Activated CD8-positive, alpha-beta T cell treated with anti-CD3 and anti-CD28 coated beads for 36 hours (primary cell): ENCODE measurements at regions not wholly inside any gene's neighbourhood (a gene's known extent, or its start where the extent isn't known, plus 50 kb on each side); places are given as distances from the start of the nearest gene placed in this dataset.

ENCODE experiments used
- ATAC-seq: fragments of 200-7000 bp; cut with Tn5 transposase; one replicate; pipeline ENCODE4 v1.10.0; 2021; ENCODE audit warnings: mild to moderate bottlenecking, moderate library complexity
- CTCF ChIA-PET: fragments of 350-600 bp; sonication (Branson Sonifier 250); formaldehyde crosslinking; loops from one replicate; lab custom pipeline; 2021; ENCODE audit warnings: antibody characterized with exemption; lab: Charles Lee
- POLR2A ChIA-PET: fragments of 350-600 bp; sonication (Branson Sonifier 250); formaldehyde crosslinking; loops from one replicate; lab custom pipeline; 2021; ENCODE audit warnings: antibody characterized with exemption; lab: Charles Lee
- DNase-seq: peaks from one replicate; pipeline ENCODE4 v3.0.0-alpha.2; 2020
- H3K27ac Mint-ChIP-seq: one replicate; pipeline ENCODE4 v1.8.0; 2021; ENCODE audit warnings: mild to moderate bottlenecking, mixed read lengths
- H3K27me3 Mint-ChIP-seq: one replicate; pipeline ENCODE4 v1.8.0; 2021; ENCODE audit warnings: mixed read lengths
- H3K36me3 Mint-ChIP-seq: one replicate; pipeline ENCODE4 v1.8.0; 2021; ENCODE audit warnings: low read depth, mixed read lengths
- H3K4me1 Mint-ChIP-seq: one replicate; pipeline ENCODE4 v1.8.0; 2021; ENCODE audit warnings: low read depth, mixed read lengths
- H3K4me3 Mint-ChIP-seq: one replicate; pipeline ENCODE4 v1.8.0; 2021; ENCODE audit warnings: mild to moderate bottlenecking, moderate library complexity, mixed read lengths
- H3K9me3 Mint-ChIP-seq: one replicate; pipeline ENCODE4 v1.8.0; 2021; ENCODE audit warnings: mixed read lengths
- intact Hi-C: fragments of 100-400 bp; cut with micrococcal nuclease; formaldehyde crosslinking; loops from one replicate; pipeline ENCODE4 v1.10.0; 2022
- TF ChIP-seq, protein P1 (sequence below): fragments of 200-600 bp; IDR thresholded peaks from one replicate; pipeline ENCODE4 v1.8.0; 2022; ENCODE audit warnings: antibody characterized with exemption, mild to moderate bottlenecking

DNA sequence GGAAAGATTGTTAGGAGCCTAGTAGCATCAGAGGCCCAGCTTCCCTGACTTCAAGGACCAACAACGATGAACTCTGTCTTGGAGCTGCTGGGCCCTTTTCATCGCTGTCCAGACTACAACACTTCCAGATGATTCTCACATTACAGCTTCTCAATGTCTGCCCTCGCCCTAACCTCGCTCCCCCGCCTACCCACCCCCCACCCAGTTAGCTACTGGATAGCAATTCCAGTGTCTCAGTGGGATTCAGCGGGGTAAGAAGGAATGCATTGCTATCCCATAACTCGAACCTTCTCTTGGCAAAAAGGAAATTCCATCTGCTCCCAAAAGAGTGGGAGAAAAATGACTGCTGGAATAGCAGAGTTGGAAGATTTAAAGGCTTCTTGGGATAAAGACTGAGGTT is 65.0 kb downstream of the RPL37A start:
- H3K36me3 Mint-ChIP-seq, result no peaks in the 10 kb centered on the region
- no peaks in the 10 kb centered on the region for H3K4me1 Mint-ChIP-seq
- DNase-seq, result no peak
- H3K4me3 Mint-ChIP-seq, result no peak overlapping the region
- CTCF ChIA-PET, result interaction anchor here (1.2 kb wide), 1 partner anchor 47 kb away, joined by 4 read pairs; no protein-coding TSS in a partner anchor
- H3K27me3 Mint-ChIP-seq, result no peaks in the 10 kb centered on the region
- H3K9me3 Mint-ChIP-seq, result no peaks in the 10 kb centered on the region
- TF ChIP-seq, protein P1, sequence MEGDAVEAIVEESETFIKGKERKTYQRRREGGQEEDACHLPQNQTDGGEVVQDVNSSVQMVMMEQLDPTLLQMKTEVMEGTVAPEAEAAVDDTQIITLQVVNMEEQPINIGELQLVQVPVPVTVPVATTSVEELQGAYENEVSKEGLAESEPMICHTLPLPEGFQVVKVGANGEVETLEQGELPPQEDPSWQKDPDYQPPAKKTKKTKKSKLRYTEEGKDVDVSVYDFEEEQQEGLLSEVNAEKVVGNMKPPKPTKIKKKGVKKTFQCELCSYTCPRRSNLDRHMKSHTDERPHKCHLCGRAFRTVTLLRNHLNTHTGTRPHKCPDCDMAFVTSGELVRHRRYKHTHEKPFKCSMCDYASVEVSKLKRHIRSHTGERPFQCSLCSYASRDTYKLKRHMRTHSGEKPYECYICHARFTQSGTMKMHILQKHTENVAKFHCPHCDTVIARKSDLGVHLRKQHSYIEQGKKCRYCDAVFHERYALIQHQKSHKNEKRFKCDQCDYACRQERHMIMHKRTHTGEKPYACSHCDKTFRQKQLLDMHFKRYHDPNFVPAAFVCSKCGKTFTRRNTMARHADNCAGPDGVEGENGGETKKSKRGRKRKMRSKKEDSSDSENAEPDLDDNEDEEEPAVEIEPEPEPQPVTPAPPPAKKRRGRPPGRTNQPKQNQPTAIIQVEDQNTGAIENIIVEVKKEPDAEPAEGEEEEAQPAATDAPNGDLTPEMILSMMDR, result no peak
- intact Hi-C loops, result no loop called here
- POLR2A ChIA-PET, result interaction anchor here (1.1 to 1.4 kb wide), 2 partner anchors 9 to 23 kb away, joined by 3 read pairs; no protein-coding TSS in a partner anchor
- H3K27ac Mint-ChIP-seq, result no peak overlapping the region
- ATAC-seq, result no peak

DNA sequence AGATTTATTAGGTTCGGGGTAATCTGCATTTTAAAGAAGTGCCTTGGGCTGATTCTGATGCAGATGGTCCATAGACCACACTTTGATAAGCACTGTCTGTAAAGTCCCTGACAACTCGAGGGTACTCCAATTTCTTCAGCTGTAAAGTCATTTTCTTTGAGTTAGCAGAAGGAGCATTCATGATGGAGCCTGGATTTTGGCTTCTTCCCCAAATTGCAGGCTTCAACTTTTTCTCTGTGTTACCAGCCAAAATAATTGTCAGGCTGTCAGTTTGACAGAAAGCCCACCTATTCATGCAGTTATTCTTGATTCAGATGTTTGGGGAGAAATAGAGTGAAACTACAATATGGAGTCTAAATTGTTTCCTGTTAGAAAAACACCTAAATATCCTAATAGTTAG is 66.0 kb downstream of the RPL37A start:
- Mint-ChIP-seq H3K36me3 (no peaks in the 10 kb centered on the region), H3K27ac (no peak overlapping the region), H3K4me3 (no peak overlapping the region), H3K4me1 (no peaks in the 10 kb centered on the region), H3K9me3 (no peaks in the 10 kb centered on the region), H3K27me3 (peaks cover 2% of the 10 kb centered on the region)
- ATAC-seq (no peak), DNase-seq (no peak)
- POLR2A ChIA-PET, result interaction anchor here (1.4 kb wide), 1 partner anchor 24 kb away, joined by 3 read pairs; no protein-coding TSS in a partner anchor
- TF ChIP-seq, protein P1, result no peak
- CTCF ChIA-PET, result no interaction called here
- intact Hi-C loops, result no loop called here

GRCh38 chr2:216565956-216566355 is 67.3 kb upstream of the IGFBP2 start:
- intact Hi-C loops, result no loop called here
- ChIA-PET POLR2A (interaction anchor here (0.9 kb wide), 1 partner anchor 32 kb away, joined by 3 read pairs; no protein-coding TSS in a partner anchor), CTCF (interaction anchor here (0.8 to 1.3 kb wide), 2 partner anchors 47 to 96 kb away, joined by 3 to 6 read pairs; no protein-coding TSS in a partner anchor)
- H3K9me3 Mint-ChIP-seq, result no peaks in the 10 kb centered on the region
- no peaks in the 10 kb centered on the region for H3K4me1 Mint-ChIP-seq
- TF ChIP-seq, protein P1, result no peak
- no peak overlapping the region for H3K4me3 Mint-ChIP-seq
- no peak overlapping the region for H3K27ac Mint-ChIP-seq
- no peak for DNase-seq
- no peaks in the 10 kb centered on the region for H3K36me3 Mint-ChIP-seq
- ATAC-seq, result no peak
- peaks cover 2% of the 10 kb centered on the region for H3K27me3 Mint-ChIP-seq

DNA sequence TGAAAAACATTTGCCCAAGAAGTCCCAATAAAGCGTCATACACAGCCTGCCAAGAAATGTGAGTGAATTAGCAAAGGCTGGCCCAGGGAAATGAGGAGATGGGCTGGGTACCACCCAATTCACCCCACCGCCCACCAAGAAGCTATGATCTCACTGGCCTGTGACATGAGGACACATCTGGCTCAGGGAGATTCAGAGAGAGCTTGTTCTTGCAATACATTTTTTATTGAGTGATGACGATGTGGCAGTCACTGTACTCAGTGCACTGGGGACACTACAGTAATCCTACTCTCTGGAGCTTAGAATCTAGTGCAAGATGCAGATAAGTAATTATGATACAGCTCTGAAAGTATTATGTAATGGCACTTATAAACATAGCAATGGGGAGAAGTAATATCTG is 64.6 kb upstream of the IGFBP2 start:
- Mint-ChIP-seq H3K9me3 (peaks cover 5% of the 10 kb centered on the region), H3K4me3 (no peak overlapping the region), H3K36me3 (no peaks in the 10 kb centered on the region), H3K27me3 (peaks cover 5% of the 10 kb centered on the region), H3K4me1 (no peaks in the 10 kb centered on the region), H3K27ac (no peak overlapping the region)
- ChIA-PET CTCF (interaction anchor here (1.1 to 1.2 kb wide), 2 partner anchors 10 to 30 kb away, joined by 3 read pairs; no protein-coding TSS in a partner anchor), POLR2A (no interaction called here)
- ATAC-seq (no peak), DNase-seq (no peak)
- TF ChIP-seq, protein P1, result no peak
- intact Hi-C loops, result no loop called here

- peaks cover 5% of the 10 kb centered on the region for H3K9me3 Mint-ChIP-seq
- ChIA-PET CTCF (interaction anchor here (1.5 kb wide), 1 partner anchor 97 kb away, joined by 5 read pairs; no protein-coding TSS in a partner anchor), POLR2A (no interaction called here)
- intact Hi-C loops, result no loop called here
- no peak overlapping the region for H3K4me3 Mint-ChIP-seq
- DNase-seq (no peak), ATAC-seq (no peak)
- H3K4me1 Mint-ChIP-seq, result no peaks in the 10 kb centered on the region
- no peaks in the 10 kb centered on the region for H3K36me3 Mint-ChIP-seq
- TF ChIP-seq, protein P1, result no peak
- peaks cover 5% of the 10 kb centered on the region for H3K27me3 Mint-ChIP-seq
- H3K27ac Mint-ChIP-seq, result no peak overlapping the region
Observed at GRCh38 chr2:216569765-216570164, 63.5 kb upstream of the IGFBP2 start.
